ENCODE measurements at regions not wholly inside any gene's neighbourhood (a gene's known extent, or its start where the extent isn't known, plus 50 kb on each side); places are given as distances from the start of the nearest gene placed in this dataset.

- no peak for DNase-seq
These were observed 219.6 kb downstream of the ARHGAP12 start for GRCh38 chr10:31709028-31709427.

DNA sequence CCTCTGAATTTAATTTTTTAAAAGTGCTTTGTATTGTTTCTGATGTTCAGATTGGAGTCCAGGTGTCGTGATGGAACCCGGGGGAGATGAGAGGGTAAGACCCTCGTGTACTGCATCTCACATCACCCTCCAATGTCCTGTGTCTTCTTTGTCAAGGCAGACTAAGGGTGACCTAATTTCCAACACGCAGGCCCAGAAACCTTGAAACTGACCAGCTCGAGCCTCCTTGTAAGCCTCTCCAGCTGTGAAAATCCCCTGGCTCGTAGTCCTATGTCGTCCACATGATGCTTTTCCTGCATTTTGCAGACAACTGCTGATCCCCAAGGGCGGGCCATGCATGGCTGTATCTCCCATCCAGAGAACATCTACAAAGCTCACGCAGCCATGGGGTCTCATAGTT is 220.2 kb downstream of the ARHGAP12 start:
- DNase-seq: no peak

- DNase-seq: no peak
These were observed 220.6 kb downstream of the ARHGAP12 start for GRCh38 chr10:31708046-31708445.

GRCh38 chr10:31707093-31708039 is 221.3 kb downstream of the ARHGAP12 start:
- DNase-seq: no peak

- DNase-seq: no peak
These were observed 222.1 kb downstream of the ARHGAP12 start for GRCh38 chr10:31706464-31707092.

DNA sequence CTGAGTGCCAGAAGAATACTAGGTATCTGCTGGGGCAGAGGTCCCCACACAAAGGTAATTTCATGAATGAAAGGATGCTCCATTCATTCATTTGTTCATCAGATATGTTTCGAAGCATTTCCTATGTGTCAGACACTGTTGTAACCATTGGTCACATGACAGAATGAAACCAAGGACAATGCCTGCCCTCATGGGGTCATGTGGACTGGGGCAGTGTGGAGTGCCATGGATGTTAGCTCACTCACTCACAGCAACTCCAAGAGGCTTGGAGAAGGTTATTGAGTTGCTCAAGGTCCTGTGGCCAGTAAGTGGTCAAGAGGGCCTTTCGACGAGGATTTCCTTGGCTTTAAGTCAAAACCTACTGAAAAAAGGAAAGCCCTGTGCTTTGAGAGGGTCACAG is 223.5 kb downstream of the ARHGAP12 start:
- DNase-seq: no peak

DNA sequence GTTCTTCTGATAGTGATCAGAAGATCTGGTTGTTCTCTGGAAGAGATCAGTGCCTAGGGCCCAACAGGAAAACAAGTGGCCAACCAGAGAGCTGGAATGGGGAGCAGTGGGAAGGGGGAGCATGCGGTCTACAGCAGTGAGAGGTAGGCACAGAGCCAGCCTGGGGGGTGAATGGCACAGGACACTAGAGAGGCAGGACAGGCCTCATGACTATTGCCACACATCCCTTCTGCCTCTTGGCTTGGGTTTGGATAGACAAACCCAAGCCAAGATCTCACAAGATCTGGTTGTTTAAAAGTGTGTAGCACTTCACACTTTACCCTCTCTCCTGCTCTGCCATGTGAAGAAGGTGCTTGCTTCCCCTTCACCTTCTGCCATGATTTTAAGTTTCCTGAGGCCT is 224.4 kb downstream of the ARHGAP12 start:
- DNase-seq: no peak

DNA sequence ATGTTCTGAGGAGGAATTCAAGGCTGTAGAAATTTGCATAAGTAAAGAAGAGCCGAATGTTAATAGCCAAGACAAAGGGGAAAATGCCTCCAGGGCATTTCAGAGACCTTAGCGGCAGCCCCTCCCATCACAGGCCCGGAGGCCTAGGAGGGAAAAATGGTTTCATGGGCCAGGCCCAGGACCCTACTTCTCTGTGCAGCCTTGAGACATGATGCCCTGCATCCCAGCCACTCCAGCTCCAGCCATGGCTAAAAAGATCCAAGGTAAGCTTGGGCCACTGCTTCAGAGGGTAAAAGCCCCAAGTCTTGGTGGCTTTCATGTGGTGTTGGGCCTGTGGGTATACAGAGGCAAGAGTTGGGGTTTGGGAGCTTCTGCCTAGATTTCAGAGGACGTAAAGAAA is 225.7 kb downstream of the ARHGAP12 start:
- DNase-seq: no peak

DNA sequence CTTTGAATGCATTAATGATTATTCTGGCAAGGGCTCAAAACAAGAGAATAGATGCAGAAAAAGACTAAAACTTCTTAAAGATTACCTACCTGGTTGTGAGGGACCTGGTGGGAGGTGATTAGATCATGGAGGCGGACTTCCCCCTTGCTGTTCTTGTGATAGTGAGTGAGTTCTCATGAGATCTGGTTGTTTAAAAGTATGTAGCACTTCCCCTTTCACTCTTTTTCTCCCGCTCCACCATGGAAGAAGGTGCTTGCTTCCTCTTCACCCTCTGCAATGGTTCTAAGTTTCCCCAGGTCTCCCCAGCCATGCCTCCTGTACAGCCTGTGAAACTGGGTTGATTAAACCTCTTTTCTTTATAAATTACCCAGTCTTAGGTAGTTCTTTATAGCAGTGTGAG is 226.6 kb downstream of the ARHGAP12 start:
- no peak for DNase-seq

GRCh38 chr10:31701546-31701945 is 227.1 kb downstream of the ARHGAP12 start:
- no peak for DNase-seq

- DNase-seq: no peak
These were observed 228.4 kb downstream of the ARHGAP12 start for GRCh38 chr10:31700181-31700611.

- DNase-seq: no peak
These were observed 230.3 kb downstream of the ARHGAP12 start for GRCh38 chr10:31698181-31698830.

DNA sequence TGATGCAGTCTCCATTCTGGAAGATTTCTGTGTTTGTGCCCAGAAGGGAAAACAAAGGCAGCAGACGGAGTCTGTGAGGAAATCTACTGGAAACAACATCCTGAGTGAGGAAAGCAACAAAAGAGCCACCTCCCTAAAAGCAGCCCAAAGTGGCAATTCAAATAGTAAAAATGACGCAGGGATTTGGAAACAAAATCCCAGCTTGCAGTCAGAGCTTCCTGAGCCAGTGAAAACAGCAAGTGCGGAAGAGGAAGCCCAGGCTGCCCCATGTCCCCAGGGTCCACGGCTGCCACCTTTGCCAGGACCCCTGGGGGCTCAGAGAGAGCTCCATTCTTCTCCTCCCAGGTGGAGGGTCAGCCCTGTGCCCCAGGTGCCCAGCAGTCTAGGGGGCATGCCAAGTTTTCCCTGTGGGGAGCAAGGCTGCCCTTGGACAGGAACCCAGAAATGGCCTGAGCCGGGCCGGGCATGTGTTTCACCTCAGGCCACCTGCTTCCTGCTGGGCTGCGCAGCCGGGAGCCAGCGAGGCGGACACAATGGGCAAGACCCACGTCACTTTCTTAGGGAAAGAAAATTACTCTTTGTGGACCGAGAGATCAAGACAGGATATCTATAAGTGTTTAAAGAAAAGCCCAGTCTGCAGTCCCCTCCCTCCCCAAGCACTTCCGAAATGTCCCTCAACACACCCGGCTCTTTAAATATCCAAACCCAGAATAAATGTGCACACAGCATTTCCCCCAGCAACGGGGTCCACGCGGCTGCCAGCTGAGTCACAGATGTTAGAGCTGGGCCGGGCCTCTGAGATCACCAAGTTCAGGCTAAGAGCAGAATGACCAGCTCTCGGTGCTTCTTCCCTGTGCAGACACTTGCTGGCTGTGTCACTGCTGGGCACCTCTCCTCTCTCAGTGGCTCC is 231.1 kb downstream of the ARHGAP12 start:
- no peak for DNase-seq

DNA sequence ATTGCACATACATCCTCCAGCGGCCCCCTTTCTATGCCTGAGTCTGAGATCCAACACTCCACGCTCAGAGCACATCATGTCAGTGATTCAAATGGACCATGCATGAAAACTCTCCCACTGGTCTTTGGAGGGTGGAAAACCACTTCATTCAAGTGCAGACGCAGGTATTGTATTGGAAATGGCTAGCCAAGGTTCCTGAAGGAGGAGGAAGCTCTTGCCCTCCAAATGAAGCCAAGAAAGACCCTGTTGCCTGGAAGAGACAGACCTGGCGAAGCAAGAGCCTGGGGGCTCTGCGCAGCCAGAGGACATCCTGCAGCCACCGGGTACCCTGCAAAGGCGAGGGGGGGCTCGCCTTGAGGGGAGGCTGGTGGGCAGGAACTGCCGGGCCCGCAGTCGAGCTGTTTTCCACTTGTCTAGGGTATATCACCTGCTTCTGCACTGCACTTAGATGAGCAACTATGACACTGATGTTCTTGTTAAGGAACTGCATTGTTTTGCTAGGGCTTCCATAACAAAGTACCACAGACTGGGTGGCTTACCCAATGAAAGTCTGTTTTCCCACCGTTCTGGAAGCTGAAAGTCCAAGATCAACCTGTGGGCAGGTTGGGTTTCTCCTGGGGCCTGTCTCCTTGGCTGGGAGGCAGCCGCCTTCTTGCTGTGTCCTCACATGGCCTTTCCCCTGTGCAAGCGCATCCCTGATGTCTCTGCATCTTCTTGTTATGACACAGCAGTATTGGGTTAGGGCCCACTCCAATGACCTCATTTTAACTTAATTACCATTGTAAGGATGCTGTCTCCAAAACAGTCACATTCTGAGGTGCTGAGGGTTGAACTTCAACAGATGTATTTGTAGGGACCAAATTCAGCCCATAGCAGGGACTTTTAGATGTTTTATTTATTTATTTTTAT is 233.4 kb downstream of the ARHGAP12 start:
- no peak for DNase-seq

- no peak for DNase-seq
These were observed 234.4 kb downstream of the ARHGAP12 start for GRCh38 chr10:31694126-31694685.

DNA sequence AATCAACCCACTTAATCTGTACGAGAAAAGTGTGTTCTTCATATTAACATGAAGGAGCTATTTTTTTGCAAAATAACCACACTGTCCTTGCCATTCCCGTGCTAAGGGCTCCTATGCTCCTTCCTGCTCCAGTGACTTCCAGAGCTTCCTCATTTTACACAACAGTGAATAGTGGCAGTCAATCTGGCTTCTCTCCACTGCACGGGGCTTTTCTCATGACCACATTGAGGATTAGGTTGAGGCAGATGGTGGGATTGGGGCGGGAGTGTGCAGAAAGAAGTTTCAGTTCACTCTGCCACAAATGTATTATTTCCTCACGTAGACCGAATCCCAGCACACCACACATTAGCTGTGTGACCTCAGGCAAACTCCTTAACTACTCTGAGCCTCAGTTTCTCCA is 235.1 kb downstream of the ARHGAP12 start:
- no peak for DNase-seq

- DNase-seq: no peak
These were observed 239.4 kb downstream of the ARHGAP12 start for GRCh38 chr10:31689233-31689632.

- no peak for DNase-seq
These were observed 240.8 kb downstream of the ARHGAP12 start for GRCh38 chr10:31687663-31688482.

- DNase-seq: no peak
These were observed 242.0 kb downstream of the ARHGAP12 start for GRCh38 chr10:31686599-31686998.

DNA sequence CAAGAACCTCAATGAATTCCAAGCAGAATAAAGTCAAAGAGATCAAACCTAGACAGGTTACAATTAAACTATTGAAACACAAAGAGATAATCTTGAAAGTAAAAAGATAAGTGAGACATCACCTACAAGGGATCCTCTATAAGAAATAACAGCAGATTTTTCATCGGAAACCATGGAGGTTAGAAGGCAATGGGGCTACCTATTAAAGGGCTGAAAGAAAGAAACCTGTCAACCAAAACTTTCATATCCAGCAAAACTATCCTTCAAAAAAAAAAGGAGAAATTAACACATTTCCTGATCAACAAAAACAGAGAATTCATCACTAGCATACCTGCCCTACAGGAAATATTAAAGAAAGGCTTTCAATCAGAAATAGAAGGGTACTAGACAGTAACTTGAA is 244.9 kb downstream of the ARHGAP12 start:
- DNase-seq: no peak
